Caco-2 (cell line): ENCODE measurements at regions not wholly inside any gene's neighbourhood (a gene's known extent, or its start where the extent isn't known, plus 50 kb on each side); places are given as distances from the start of the nearest gene placed in this dataset.

Experiments
- BruUV-seq: library from RNA; stranded (reverse); fragments of 400-500 nt; replicated peaks from 2 replicates; lab custom pipeline; 2021; lab: Mats Ljungman, UMichigan
- CTCF ChIA-PET: fragments of 300-600 bp; sonication (Branson Sonifier 250); formaldehyde crosslinking; loops from one replicate; lab custom pipeline; 2022; ENCODE audit warnings: antibody characterized with exemption; lab: Charles Lee
- POLR2A ChIA-PET: fragments of 300-600 bp; sonication (Branson Sonifier 250); formaldehyde crosslinking; loops from one replicate; lab custom pipeline; 2022; ENCODE audit warnings: antibody characterized with exemption; lab: Charles Lee
- DNase-seq, 2 experiments: peaks; one replicate each; pipeline versions ENCODE4 v3.0.0 to v3.0.0-alpha.2; 2020 to 2022
- H3K27me3 ChIP-seq: replicated peaks from 2 replicates; pipeline ENCODE4 v1.6.0; 2011; ENCODE audit warnings: low read length; ENCODE audit not compliant: control insufficient read depth, insufficient read depth
- H3K36me3 ChIP-seq: 2 replicates; pipeline ENCODE4 v1.5.1; 2011; ENCODE audit warnings: low read length; ENCODE audit not compliant: control insufficient read depth, insufficient read depth
- H3K4me1 ChIP-seq: fragments of 250-450 bp; sonication (Bioruptor Pico); 2 replicates; pipeline ENCODE4 v1.5.1; 2020; ENCODE audit warnings: mild to moderate bottlenecking
- H3K4me3 ChIP-seq: 2 replicates; pipeline ENCODE4 v1.5.1; 2011; ENCODE audit warnings: low read depth, mild to moderate bottlenecking, control low read depth, low read length
- H3K9me3 ChIP-seq: fragments of 250-450 bp; sonication (Bioruptor Pico); 2 replicates; pipeline ENCODE4 v1.5.1; 2020; ENCODE audit warnings: mild to moderate bottlenecking, moderate library complexity
- H3K27ac Mint-ChIP-seq: one replicate; pipeline ENCODE4 v1.8.0; 2022; ENCODE audit warnings: mixed read lengths; ENCODE audit not compliant: unreplicated experiment
- H3K27me3 Mint-ChIP-seq: one replicate; pipeline ENCODE4 v1.8.0; 2022; ENCODE audit warnings: mixed read lengths; ENCODE audit not compliant: insufficient read depth, unreplicated experiment
- H3K36me3 Mint-ChIP-seq: one replicate; pipeline ENCODE4 v1.8.0; 2022; ENCODE audit warnings: mild to moderate bottlenecking, mixed read lengths; ENCODE audit not compliant: insufficient read depth, unreplicated experiment
- H3K4me1 Mint-ChIP-seq: one replicate; pipeline ENCODE4 v1.8.0; 2022; ENCODE audit warnings: low read depth, mixed read lengths; ENCODE audit not compliant: unreplicated experiment
- H3K4me3 Mint-ChIP-seq: one replicate; pipeline ENCODE4 v1.8.0; 2022; ENCODE audit warnings: mild to moderate bottlenecking, moderate library complexity, mixed read lengths; ENCODE audit not compliant: unreplicated experiment
- H3K9me3 Mint-ChIP-seq: one replicate; pipeline ENCODE4 v1.8.0; 2022; ENCODE audit warnings: mixed read lengths; ENCODE audit not compliant: unreplicated experiment
- intact Hi-C: fragments of 100-400 bp; cut with micrococcal nuclease; formaldehyde crosslinking; loops from one replicate; pipeline ENCODE4 v1.10.0; 2022; ENCODE audit not compliant: unreplicated experiment
- TF ChIP-seq, protein P1 (sequence below), 2 experiments: fragments of 200-600 bp in 1 of 2; IDR thresholded peaks; 1 replicate in 1 of 2; 2 replicates in 1 of 2; pipeline versions ENCODE4 v1.5.1 to v1.8.0; 2011 to 2022; ENCODE audit warnings: antibody characterized with exemption in 1 of 2, control low read depth in 1 of 2, inconsistent platforms in 1 of 2, low read depth in 1 of 2, low read length in 1 of 2, mild to moderate bottlenecking in 1 of 2, moderate library complexity in 1 of 2; ENCODE audit not compliant: insufficient read depth in 1 of 2, severe bottlenecking in 1 of 2, unreplicated experiment in 1 of 2

DNA sequence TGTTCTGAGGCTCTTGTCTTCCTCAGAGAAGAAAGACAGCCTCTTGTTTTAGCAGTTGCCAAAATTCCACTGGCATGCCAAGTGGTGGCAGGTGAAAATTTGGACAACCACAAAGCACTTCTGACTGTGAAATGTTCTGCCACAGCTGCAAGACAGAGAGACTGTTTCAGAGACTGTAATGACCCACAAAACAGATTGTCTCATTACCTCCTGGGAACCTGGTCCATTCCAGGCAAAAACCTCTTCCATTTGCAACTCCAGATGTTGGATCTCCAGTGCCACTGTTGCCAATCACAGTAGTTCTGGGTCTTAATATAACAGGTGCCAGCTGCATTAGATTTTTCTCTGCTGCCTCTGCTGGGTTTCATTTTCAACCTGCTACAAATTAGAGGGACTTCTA, 911.5 kb downstream of the UQCRFS1 start:
- Histone ChIP-seq H3K9me3 (no peaks in the 10 kb centered on the region), H3K36me3 (no peaks in the 10 kb centered on the region), H3K4me3 (no peak overlapping the region), H3K4me1 (no peaks in the 10 kb centered on the region), H3K27me3 (no peaks in the 10 kb centered on the region)
- no peak for DNase-seq
- TF ChIP-seq, protein P1, sequence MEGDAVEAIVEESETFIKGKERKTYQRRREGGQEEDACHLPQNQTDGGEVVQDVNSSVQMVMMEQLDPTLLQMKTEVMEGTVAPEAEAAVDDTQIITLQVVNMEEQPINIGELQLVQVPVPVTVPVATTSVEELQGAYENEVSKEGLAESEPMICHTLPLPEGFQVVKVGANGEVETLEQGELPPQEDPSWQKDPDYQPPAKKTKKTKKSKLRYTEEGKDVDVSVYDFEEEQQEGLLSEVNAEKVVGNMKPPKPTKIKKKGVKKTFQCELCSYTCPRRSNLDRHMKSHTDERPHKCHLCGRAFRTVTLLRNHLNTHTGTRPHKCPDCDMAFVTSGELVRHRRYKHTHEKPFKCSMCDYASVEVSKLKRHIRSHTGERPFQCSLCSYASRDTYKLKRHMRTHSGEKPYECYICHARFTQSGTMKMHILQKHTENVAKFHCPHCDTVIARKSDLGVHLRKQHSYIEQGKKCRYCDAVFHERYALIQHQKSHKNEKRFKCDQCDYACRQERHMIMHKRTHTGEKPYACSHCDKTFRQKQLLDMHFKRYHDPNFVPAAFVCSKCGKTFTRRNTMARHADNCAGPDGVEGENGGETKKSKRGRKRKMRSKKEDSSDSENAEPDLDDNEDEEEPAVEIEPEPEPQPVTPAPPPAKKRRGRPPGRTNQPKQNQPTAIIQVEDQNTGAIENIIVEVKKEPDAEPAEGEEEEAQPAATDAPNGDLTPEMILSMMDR (IDR thresholded peaks at IDR 0.05; ENCODE audit: insufficient read depth in 1 of 2, low read depth in 1 of 2, low read length in 1 of 2, severe bottlenecking in 1 of 2, unreplicated experiment in 1 of 2) = no peak
- Mint-ChIP-seq H3K4me1 (no peaks in the 10 kb centered on the region), H3K36me3 (no peaks in the 10 kb centered on the region), H3K27me3 (no peaks in the 10 kb centered on the region), H3K27ac (no peak overlapping the region), H3K9me3 (no peaks in the 10 kb centered on the region), H3K4me3 (no peak overlapping the region)
- ChIA-PET POLR2A (no interaction called here), CTCF (no interaction called here)
- no TSS peak for BruUV-seq
- intact Hi-C loops = no loop called here

DNA sequence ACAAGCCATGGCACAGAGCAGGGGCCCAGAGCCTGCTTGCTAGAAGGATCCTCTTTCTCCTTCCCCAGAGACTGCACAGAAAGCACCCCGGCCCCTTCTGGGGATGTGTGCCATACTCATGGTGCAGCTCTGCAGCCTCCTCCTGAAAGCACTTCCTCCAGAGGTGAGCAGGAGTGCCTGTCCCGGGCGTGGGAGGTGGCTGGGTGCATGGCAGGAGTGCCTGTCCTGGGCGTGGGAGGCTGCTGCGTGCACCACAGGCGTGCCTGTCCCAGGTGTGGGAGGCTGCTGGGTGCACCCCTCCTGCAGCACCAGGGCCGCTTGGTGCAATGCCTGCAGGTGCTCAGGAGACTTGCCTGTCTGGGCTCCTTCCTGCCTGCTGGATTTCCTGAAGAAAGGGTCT, 913.3 kb downstream of the UQCRFS1 start:
- no TSS peak for BruUV-seq
- Mint-ChIP-seq H3K27me3 (no peaks in the 10 kb centered on the region), H3K9me3 (peaks cover 12% of the 10 kb centered on the region), H3K4me3 (no peak overlapping the region), H3K27ac (no peak overlapping the region), H3K4me1 (no peaks in the 10 kb centered on the region), H3K36me3 (no peaks in the 10 kb centered on the region)
- DNase-seq = no peak
- Histone ChIP-seq H3K4me1 (no peaks in the 10 kb centered on the region), H3K4me3 (no peak overlapping the region), H3K27me3 (no peaks in the 10 kb centered on the region), H3K36me3 (no peaks in the 10 kb centered on the region), H3K9me3 (no peaks in the 10 kb centered on the region)
- CTCF ChIA-PET = no interaction called here
- TF ChIP-seq, protein P1 (IDR thresholded peaks at IDR 0.05; ENCODE audit: insufficient read depth in 1 of 2, low read depth in 1 of 2, low read length in 1 of 2, severe bottlenecking in 1 of 2, unreplicated experiment in 1 of 2) = no peak
- intact Hi-C loops = no loop called here
- POLR2A ChIA-PET = no interaction called here

DNA sequence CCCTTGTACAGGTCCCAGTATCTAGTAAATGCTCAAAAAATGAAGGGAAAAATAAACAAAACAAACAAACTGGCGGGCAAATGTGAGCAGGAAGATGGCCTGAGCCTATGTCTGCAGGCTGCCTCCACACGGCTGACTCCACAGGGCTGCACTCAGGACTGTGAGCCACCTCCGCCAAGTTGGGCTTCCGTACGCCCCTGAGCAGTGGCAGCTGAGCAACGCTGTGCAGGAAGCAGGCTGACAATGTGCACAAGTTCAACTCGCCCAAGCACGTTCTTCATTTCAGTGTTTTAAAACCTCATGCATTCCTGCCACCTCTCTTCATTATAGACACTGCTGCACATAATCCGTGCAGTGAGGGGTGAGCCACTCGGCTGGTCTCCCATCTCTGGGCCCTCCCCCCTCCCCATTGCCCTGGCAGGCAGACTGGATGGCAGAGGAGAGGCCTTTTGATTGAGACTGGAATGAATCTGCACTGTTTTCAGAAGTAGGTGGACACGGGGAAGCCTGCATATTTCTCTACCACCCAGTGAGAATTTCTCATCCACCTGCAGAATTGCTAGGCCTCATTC, 915.3 kb downstream of the UQCRFS1 start:
- Mint-ChIP-seq H3K27me3 (no peaks in the 10 kb centered on the region), H3K9me3 (peaks cover 13% of the 10 kb centered on the region), H3K27ac (no peak overlapping the region), H3K36me3 (no peaks in the 10 kb centered on the region), H3K4me1 (no peaks in the 10 kb centered on the region), H3K4me3 (no peak overlapping the region)
- CTCF ChIA-PET = no interaction called here
- BruUV-seq = no TSS peak
- POLR2A ChIA-PET = no interaction called here
- DNase-seq = no peak
- no peaks in the 10 kb centered on the region for H3K27me3 ChIP-seq
- no peaks in the 10 kb centered on the region for H3K36me3 ChIP-seq
- H3K4me3 ChIP-seq = no peak overlapping the region
- H3K9me3 ChIP-seq = no peaks in the 10 kb centered on the region
- intact Hi-C loops = no loop called here
- TF ChIP-seq, protein P1 (IDR thresholded peaks at IDR 0.05; ENCODE audit: insufficient read depth in 1 of 2, low read depth in 1 of 2, low read length in 1 of 2, severe bottlenecking in 1 of 2, unreplicated experiment in 1 of 2) = no peak
- H3K4me1 ChIP-seq = no peaks in the 10 kb centered on the region
